Stimulated activated CD4-positive, alpha-beta T cell treated with anti-CD3 and anti-CD28 coated beads, Interleukin-12 subunit alpha, Interleukin-12 subunit beta, amount 100 ng/mL, for 4 hours (primary cell): ENCODE measurements at regions not wholly inside any gene's neighbourhood (a gene's known extent, or its start where the extent isn't known, plus 50 kb on each side); places are given as distances from the start of the nearest gene placed in this dataset.

Experiments
- DNase-seq: peaks from one replicate; pipeline ENCODE4 v3.0.0-alpha.2; 2020

DNA sequence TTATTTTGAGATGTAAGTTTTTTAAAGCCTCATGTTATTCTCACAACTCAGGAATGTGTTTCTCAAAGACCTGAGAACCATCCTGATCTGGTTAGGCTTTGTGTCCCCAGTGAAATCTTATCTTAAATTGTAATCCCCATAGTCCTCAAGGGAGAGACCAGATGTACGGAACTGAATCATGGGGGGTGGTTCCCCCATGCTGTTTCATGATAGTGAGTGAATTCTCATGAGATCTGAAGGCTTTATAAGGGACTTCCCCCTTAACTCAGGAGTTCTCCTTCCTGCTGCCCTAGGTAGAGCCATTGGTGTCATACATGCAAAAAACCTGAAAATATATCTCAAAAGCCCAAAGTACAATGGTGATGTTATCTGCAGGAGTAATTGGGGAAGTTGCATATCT, 836.7 kb downstream of the CBLN2 start:
- DNase-seq = no peak

DNA sequence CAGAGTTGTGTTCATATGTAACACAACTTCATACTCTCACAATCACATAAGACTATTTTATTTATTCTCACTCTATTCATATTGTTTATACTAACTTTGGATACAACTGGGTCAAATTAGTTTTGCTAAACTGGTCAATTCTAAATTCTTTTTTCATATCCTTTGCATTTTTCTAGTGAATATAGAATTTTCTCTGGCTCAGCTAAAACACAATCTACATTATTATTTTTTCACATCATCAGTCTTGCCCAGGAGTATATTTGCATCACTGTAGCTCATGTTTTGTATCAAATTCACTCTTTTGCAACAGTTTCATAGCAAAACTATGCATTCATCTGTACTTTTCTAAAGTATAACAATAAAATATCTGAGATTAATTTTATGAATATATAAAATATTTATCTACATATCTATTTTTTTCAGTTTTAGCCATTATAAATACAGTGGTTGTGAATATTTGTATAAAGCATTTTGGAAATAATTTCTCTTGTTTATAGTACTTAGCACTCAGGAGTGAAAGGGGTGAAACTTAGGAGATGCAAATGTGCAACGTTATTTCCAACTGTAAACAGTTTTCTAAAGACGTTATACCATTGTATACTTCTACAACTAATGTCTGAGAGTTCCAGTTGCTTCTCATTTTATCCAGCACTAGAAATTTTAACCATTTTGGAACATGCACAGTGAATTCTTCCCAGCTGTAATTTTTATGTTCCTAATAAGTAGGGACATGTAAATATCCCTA, 854.6 kb downstream of the CBLN2 start:
- no peak for DNase-seq

DNA sequence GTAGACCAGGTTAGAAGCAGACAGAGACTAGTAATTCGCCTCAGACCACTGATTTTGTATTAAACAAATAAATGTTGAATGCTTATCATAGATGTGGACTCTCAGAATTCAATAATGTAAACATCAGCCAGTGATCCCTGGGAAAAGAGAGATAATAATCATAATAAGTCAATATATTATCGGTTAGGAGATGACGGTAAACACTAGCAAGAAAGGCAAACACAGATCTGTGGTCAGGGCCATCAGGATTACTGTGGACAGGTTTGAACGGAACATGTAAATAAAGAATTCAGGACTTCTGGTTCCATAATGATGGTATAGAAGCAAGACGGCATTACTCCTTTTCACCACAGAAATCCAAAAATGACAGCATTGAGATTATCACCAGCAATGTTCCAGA, 861.6 kb downstream of the CBLN2 start:
- DNase-seq = no peak

DNA sequence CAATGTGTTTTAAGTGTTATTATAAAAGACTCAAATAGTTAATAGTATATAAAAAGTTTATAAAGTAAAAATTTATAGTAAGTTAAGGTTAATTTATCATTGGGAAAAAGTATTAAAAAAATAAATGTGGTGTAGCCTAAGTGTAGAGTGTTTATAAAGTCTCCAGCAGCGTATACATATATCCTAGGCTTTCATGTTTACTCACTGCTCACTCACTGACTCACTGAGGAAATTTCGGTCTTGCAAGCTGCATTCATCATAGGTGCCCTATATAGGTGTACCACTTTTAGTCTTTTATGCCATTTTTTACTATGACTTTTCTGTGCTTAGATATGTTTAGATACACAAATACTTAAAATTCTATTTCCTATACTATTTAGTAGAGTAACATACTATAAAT, 866.0 kb downstream of the CBLN2 start:
- no peak for DNase-seq

DNA sequence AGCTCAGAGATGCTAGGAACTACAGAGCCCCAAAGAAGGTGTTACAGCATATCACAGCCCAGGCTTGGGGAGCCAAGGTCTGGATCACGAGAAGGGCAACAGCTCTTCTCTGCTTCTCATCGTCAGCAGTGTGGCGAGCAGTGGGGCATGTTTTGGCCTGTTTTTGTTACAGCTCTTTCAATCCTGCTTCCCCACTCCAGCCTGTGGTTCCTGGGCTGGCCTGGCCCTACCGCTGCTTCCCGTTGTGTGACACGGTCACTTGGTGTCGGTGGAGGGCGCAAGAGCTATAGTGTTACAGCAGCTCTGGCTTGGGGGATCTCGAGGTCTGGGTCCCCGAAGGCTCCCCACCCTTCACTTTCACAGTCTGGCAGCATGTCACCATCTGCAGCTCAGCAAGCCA, 870.2 kb downstream of the CBLN2 start:
- no peak for DNase-seq

DNA sequence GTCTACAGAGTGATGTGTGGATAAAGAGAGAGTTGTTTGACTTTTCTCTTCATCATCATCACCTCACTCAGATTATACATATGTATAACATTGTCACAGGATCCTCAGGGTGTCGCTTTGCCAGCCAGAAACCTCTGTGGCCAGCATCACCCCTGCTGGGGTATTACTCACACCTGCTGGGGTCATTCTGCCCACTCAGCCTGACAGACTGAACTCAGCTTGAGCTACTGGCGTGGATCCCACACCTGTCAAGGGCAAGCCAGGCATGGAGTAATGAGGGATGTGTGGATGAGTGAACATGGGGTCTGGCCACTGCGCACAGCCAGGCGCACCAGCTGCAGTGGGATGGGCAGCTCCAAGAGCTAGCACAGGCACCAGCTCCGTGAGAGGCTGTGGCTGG, 870.6 kb downstream of the CBLN2 start:
- DNase-seq = no peak

DNA sequence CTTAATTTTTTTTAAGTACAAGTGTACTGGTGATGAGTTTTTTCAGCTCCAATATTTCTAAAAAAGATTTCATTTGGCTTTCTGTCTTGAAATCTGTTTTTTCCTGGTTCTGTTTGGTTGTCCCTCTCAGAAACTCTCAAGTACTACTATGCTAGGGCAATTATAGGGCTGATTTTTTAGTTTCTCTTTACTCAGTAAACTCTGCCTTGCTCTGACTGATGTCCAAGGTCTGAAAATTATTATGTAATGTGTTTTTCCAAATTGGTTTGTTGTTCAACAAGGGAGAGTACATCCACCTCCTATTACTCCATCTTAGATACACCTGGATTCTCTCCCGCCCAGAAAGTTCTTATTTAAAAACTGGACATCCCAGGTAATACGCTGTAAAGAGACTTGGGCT, 877.7 kb downstream of the CBLN2 start:
- no peak for DNase-seq

DNA sequence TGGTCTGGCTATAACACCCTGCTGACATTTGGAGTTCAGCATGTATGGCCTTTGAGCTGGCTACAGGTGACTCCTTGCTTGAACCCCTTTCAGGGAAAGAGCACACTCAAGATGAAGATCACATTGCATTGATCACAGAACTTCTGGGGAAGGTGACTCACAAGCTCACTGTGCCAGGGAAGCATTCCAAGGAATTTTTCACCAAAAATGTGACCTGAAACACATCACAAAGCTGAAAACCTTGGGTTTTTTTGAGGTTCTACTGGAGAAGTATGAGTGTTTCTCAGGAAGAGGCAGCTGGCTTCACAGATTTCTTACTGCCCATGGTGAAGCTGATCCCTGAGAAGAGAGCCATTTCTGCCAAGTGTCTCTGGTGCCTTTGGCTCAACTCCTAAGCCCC, 879.0 kb downstream of the CBLN2 start:
- DNase-seq = no peak

DNA sequence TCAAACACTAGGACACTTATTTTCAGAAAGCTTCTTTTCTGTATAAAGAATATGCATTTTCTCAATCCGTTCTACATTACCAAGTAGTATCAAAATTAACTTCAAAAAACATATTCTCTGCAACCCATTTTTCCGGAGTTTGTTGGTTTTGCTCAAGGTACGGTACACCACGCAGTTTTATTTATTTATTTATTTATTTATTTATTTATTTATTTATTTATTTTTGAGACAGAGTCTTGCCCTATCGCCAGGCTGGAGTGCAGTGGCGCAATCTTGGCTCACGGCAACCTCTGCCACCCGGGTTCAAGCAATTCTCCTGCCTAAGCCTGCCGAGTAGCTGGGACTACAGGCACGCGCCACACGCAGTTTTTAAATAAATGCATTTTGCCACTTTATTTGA, 900.3 kb downstream of the CBLN2 start:
- DNase-seq = no peak

DNA sequence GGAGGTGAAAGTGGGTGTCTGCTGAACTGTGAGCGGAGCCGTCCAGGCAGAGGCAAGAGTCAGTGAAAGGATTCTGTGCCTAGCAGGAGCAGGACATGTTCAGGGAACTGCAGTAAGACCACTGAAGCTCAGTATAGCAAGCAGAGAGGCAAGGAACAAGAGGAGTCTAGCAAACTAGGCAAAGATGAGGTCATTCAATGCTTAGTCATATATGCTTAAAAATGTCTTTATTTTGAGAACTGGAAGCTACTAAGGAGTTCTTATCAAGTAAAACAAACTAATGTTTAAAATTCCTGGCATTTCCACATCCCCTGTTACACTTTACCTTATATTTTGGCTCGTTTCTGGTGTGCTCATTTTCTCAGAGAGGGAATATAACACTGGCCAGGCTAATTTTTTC, 913.4 kb downstream of the CBLN2 start:
- no peak for DNase-seq

DNA sequence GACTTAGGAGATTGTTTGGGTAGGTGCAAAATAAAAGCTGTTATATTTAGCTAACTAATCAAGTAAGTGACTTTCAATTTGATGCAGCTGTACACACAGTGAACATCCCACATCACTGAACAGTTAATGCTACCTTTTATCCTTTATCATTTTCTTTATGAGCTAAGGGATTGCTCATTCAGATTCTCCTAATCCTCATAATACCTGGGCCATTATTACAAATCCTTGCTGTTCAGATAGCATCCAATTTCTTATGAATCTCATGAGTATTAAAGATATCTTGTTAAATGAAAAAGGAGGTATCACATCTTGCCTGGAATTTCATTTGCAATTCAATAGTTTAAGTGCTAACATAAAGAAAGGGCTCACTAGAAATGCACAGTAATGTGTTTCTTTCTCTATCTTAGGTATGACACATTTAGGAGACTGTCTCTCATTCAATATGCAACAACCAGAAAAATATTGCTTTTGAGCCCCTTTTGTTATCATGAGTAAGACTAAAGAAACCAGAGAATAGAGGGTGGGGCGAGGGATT, 918.5 kb downstream of the CBLN2 start:
- no peak for DNase-seq

DNA sequence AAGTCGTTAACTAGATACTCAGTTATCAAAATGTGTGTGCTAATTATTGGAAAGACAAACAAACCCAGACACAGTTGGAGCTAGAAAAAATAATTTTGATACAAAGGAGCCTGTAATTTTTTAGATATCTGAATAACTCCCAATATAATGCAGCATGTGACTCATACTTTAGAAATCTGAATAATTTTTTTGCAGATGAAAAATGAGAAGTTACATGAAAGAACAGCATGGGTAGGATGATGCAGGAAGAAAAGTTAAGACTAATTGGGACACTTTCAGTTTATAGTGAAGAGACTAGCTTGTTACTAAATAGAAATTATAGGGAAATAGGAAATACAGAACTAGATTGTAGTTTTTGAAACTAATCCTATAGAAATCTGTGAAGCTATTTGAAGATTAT, 945.8 kb downstream of the CBLN2 start:
- no peak for DNase-seq

DNA sequence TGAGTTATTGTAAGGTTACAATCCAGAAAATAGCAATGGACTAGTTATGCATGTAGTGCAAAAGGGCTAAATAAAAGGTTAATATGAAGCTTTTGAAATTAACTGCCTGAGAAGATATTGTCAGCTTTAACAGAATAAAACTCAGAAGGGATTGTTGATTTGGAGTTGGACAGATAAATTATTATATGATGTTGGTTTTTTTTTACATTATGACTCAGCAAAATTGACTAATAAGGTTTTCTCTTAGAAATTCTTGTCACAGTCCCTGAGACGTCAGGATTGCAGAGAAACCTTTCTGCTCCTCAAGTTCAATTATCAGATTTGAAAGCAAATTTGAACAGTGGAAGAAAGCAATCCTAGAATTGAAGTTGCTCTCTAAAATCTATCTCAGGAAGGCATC, 946.9 kb downstream of the CBLN2 start:
- no peak for DNase-seq

DNA sequence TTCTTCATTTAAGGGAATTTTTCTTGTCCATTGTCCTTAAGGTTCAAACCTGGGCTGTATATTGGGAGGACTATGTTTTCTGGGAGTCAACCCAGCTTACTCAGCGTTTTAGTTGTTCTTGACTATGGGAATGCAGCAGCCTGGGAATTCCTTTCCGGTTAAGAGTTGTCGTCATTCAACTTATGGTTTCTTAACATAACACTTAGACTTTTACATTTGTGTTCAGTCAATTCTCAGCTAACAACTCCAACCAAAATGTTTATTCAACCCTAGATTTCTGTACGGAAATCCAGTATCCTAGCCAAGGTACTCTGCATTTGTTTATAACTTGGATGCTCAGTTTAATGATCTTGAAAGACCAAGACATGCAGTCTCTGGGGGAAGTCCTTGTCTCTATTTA, 960.9 kb downstream of the CBLN2 start:
- DNase-seq = no peak

DNA sequence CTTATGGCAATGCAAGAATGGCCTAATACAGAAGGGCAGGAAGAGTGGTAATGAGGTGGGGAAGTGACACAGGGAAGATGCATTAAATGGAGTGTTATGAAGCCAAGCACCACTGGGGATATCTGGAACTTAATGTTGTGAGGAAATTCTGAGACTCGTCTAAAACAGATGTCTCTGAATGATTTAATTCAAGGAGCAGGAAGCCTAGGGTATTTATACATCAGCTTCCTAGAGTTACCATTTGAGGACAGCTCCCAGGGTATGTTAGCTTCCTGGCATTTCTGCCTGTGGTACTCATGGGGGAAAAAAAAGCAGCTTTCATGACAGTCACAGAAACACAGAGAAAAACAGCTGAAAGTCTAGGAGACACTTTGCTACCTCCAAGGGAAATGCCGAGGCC, 989.5 kb downstream of the CBLN2 start:
- DNase-seq = no peak

DNA sequence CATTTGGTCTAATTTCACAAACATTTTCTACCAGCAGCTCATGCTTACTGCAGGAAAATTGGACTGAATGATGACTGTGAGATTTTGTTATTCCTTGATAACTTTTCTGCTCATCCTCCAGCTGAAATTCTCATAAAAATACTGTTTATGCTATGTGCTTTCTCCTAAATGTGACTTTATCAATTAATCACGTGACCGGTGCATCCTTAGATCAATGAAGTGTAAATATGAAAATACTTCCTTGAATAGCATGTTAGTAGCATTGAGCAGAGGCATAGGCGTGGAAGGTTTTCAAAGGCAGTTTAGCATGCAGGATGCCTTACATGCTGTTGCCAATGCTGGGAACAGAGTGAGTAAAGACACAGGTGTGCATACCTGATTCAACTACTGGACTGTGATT, 1002.5 kb downstream of the CBLN2 start:
- no peak for DNase-seq

DNA sequence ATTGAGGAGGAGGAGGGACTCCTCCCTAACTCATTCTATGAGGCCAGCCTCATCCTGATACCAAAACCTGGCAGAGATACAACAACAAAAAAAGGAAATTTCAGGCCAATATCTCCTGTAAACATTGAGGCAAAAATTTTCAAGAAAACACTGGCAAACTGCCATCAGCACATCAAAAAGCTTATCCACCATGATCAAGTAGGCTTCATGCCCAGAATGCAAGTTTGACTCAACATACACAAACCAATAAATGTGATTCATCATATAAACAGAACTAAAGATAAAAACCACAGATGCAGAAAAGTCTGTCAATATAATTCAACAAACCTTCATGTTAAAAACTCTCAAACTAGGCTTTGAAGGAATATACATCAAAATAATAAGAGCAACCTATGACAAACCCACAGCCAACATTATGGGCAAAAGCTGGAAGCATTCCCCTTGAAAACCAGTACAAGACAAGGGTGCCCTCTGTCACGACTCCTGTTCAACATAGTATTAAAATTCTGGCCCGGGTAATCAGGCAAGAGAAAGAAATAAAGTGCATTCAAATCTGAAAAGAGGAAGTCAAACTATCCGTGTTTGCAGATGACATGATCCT, 1014.3 kb downstream of the CBLN2 start:
- DNase-seq = no peak

DNA sequence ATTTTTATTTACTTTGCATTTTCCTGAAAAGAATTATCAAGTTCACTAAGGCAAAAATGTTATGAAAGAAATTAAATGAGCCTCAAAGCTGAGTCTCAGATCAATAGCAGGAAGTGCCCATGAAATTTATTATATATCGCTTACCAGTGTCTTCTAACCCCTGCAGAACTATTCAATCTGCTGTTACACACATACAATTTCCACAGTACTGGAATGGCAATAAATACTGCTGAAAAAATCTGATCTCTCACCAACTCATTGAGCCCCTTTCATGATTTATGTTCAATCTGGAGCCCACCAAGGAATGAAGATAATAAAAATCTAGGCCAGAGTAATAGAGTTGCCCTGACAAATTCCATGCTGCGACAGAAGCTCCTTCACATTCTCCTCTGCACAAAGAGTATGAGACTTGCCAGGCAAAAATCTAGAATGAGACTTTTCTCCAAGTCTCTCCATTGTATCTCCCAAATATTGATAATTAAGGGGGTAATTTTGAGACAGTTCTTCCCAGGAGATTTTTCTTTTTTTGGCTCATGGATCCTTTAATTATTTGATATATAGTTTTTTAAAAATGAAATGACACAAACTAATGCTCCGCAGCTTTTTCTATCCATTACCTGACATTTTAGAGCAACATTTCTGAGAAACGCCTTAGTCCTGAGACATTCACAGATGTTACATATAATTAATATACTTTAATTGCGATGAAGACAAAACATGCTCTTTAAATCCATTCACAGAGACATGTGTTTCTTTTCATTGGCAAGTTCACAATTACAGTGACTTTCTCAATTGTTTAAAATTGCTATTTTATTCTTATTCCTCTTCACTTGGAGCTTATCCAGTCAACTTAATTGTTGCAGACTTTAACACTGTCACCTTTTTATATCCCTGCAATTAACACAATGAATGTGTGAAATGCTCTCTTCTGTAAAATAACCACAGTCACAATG, 1020.4 kb downstream of the CBLN2 start:
- no peak for DNase-seq

DNA sequence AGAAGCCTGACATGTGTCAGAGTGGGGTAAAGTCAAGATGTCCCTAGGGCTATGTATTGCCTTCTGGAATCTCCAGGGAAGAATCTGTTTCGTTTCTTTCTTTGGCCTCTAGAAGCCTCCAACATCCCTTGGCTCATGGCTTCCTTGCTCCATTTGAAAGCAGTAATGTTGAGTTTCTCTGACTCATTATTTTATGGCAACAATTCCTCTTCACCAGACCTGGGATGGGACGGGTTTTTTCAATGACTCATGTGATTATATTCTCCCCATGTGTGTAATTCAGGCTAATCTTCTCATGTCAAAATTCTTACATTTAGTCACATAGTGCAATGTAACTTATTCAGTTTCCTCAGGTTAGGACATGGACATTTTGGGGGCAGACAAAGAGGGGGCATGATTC, 1038.6 kb downstream of the CBLN2 start:
- DNase-seq = no peak

DNA sequence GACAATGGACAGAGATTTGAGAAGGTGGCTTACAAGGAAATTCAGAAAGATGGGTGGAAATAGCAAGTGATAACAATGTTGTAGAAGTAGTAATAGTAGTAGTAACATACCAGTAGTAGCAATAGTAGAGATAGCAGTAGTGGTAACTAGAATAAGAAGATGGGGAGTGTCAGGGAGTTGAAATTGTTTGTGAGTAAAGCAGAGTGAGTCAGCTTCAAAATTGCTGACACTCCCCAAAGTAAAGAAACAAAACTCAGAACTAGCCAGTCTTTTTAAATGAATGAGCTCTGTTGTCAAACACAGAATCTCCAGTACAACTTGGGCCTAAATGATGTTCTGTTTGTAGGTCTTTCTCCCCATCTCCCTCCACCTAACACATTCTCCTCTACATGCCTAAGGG, 1040.9 kb downstream of the CBLN2 start:
- DNase-seq = no peak

DNA sequence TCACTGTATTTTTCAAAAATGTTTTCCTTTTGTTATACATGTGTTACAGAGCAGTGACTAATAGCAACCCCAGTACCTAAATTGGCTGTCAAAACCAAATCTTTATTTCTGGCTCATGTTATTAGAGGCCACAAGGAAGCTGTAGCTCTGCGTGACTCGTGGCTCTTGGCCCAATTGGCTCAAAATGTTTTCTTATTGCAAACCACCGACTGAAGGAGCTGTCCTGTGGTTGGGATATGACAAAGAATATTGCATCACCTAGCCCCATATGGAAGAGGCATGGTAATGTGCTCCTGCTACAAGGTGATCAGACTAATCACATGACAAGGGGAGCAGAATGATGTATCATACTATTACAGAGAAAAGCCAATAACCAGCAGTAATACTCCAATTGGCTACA, 1058.5 kb downstream of the CBLN2 start:
- DNase-seq = no peak

DNA sequence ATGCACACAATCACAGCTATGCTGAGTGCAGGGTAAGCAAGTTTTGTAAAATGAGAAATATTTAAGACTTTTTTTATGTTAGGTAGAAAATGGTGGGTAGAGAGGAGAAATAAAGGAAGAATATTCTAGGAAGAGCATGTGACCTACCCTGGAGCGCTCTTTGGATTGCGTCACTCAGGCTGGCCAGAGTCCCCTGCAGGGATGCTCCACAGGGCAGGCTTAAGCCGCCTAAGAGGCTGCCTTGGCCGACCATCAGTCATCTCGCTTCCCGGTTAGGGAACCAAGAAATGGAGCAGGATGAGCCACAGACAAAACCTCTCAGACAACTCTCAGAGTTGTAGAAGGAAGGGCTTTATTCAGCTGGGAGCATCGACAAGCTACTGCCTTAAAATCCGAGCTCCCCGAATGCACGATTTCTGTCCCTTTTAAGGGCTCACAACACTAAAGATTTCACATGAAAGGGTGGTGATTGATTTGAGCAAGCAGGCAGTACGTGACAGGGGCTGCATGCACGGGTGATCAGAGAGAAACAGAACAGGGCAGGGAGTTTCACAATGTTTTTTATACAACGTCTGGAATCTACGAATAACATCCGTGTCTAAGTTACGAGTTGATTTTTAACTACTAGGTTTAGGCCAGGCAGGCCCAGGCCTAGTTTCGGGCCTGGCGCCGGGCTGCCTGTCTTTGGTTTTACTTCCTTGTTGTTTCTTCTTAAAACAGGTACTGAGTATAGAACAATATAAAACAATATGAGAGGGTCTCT, 1072.0 kb downstream of the CBLN2 start:
- DNase-seq = no peak

DNA sequence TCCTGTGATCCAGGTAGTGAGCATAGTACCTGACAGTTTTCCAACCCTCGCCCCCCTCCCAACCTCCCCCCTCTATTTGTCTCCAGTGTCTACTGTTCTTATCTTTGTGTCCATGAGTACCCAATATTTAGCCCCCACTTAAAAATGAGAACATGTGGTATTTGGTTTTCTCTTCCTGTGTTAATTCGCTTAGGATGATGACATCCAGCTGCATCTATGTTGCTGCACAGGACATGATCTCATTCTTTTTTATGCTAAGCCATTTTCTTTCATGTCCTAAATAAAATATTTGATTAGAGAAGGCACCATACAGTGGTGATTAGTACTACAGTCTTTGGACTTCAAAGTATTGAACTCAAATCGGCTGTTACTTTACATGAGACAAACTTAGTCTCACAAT, 1087.9 kb downstream of the CBLN2 start:
- DNase-seq = no peak
